ENCODE measurements at regions not wholly inside any gene's neighbourhood (a gene's known extent, or its start where the extent isn't known, plus 50 kb on each side); places are given as distances from the start of the nearest gene placed in this dataset.
"Not testable (repeated sequence)": the region's sequence is repeated elsewhere in the genome, so short reads cannot be mapped to it uniquely, and the experiment has no call there.

GRCh38 chr6:2310042-2310441 is 64.6 kb upstream of the GMDS start:
- Histone ChIP-seq H3K4me3 (no peak overlapping the region), H3K4me1 (no peaks in the 10 kb centered on the region), H3K27ac (no peak overlapping the region), H3K36me3 (no peaks in the 10 kb centered on the region), H3K9me3 (no peaks in the 10 kb centered on the region), H3K27me3 (no peaks in the 10 kb centered on the region)
- ATAC-seq = no peak
- no peak for TF ChIP-seq EP300 (IDR thresholded peaks at IDR 0.05)
- no peak for TF ChIP-seq POLR2AphosphoS5 (IDR thresholded peaks at IDR 0.05)
- TF ChIP-seq CTCF (IDR thresholded peaks at IDR 0.05) = no peak

- H3K9me3 ChIP-seq = no peaks in the 10 kb centered on the region
- H3K4me3 ChIP-seq = no peak overlapping the region
- ATAC-seq = no peak
- no peaks in the 10 kb centered on the region for H3K36me3 ChIP-seq
- 90 to 96% methylated on average over 4 of the region's 4 CpGs for WGBS, 2 donors (ENCODE audit: low coverage in 1 of 2)
- H3K27me3 ChIP-seq = no peaks in the 10 kb centered on the region
- no peak for TF ChIP-seq POLR2AphosphoS5 (IDR thresholded peaks at IDR 0.05)
- no peak overlapping the region for H3K27ac ChIP-seq
- H3K4me1 ChIP-seq = no peaks in the 10 kb centered on the region
Measured at GRCh38 chr6:2309122-2309521, 63.7 kb upstream of the GMDS start.

GRCh38 chr6:2307799-2308198 is 62.4 kb upstream of the GMDS start:
- no peak for ATAC-seq
- TF ChIP-seq POLR2A (IDR thresholded peaks at IDR 0.05) (no peak), CTCF (IDR thresholded peaks at IDR 0.05) (no peak), POLR2AphosphoS5 (IDR thresholded peaks at IDR 0.05) (no peak), EP300 (IDR thresholded peaks at IDR 0.05) (no peak)
- no peaks in the 10 kb centered on the region for H3K36me3 ChIP-seq
- no peaks in the 10 kb centered on the region for H3K27me3 ChIP-seq
- no peak overlapping the region for H3K27ac ChIP-seq
- H3K4me1 ChIP-seq = no peaks in the 10 kb centered on the region
- H3K9me3 ChIP-seq = no peaks in the 10 kb centered on the region
- WGBS, 2 donors (ENCODE audit: low coverage in 1 of 2) = 89 to 91% methylated on average over 3 of the region's 3 CpGs
- no peak overlapping the region for H3K4me3 ChIP-seq

GRCh38 chr6:2305951-2306350 is 60.5 kb upstream of the GMDS start:
- H3K9me3 ChIP-seq = no peaks in the 10 kb centered on the region
- TF ChIP-seq EP300 (IDR thresholded peaks at IDR 0.05) = no peak
- H3K4me3 ChIP-seq = no peak overlapping the region
- 93 to 97% methylated on average over 4 of the region's 5 CpGs for WGBS, 2 donors (ENCODE audit: low coverage in 1 of 2)
- no peaks in the 10 kb centered on the region for H3K27me3 ChIP-seq
- no peaks in the 10 kb centered on the region for H3K36me3 ChIP-seq
- no peak overlapping the region for H3K27ac ChIP-seq
- no peak for ATAC-seq
- H3K4me1 ChIP-seq = no peaks in the 10 kb centered on the region

- not testable (repeated sequence) for ATAC-seq, H3K9me3 ChIP-seq, H3K36me3 ChIP-seq, H3K27me3 ChIP-seq, H3K4me3 ChIP-seq, H3K4me1 ChIP-seq, H3K27ac ChIP-seq
- WGBS, 2 donors (ENCODE audit: low coverage in 1 of 2) = 90 to 98% methylated on average over 3 to 5 of the region's 5 CpGs
Measured at GRCh38 chr6:2302482-2302881, 57.1 kb upstream of the GMDS start.

- no peak overlapping the region for H3K4me3 ChIP-seq
- no peak overlapping the region for H3K27ac ChIP-seq
- 90 to 100% methylated on average over 1 to 2 of the region's 2 CpGs for WGBS, 2 donors (ENCODE audit: low coverage in 1 of 2)
- no peaks in the 10 kb centered on the region for H3K4me1 ChIP-seq
- TF ChIP-seq EP300 (IDR thresholded peaks at IDR 0.05) (no peak), POLR2AphosphoS5 (IDR thresholded peaks at IDR 0.05) (no peak), CTCF (IDR thresholded peaks at IDR 0.05) (no peak), POLR2A (IDR thresholded peaks at IDR 0.05) (no peak)
- H3K27me3 ChIP-seq = no peaks in the 10 kb centered on the region
- peaks cover 0 to 33% (median 0%) of the 10 kb centered on the region in 3 donors for H3K9me3 ChIP-seq
- ATAC-seq = no peak
- H3K36me3 ChIP-seq = peaks cover 0 to 4% of the 10 kb centered on the region in 2 donors
Measured at GRCh38 chr6:2296781-2297180, 51.4 kb upstream of the GMDS start.

Small RNAs in the stretch of these regions (small RNA-seq; reads per million reads assigned to genes)
- 0 reads per million in 4 donors for gene HMGN2P28

All from gastroesophageal sphincter (tissue), 4 donors.